ENCODE measurements at regions not wholly inside any gene's neighbourhood (a gene's known extent, or its start where the extent isn't known, plus 50 kb on each side); places are given as distances from the start of the nearest gene placed in this dataset.
"Not testable (repeated sequence)": the region's sequence is repeated elsewhere in the genome, so short reads cannot be mapped to it uniquely, and the experiment has no call there.

GRCh38 chrX:3550871-3551270, 162.6 kb downstream of the PRKX start:
- DNase-seq (ENCODE audit: low read depth): no peak

- no peak for DNase-seq (ENCODE audit: low read depth)
These were observed 163.2 kb downstream of the PRKX start for GRCh38 chrX:3550160-3550751.

- peak; percentile 50 for DNase-seq (ENCODE audit: low read depth)
These were observed 164.0 kb downstream of the PRKX start for GRCh38 chrX:3549411-3549911.

- DNase-seq (ENCODE audit: low read depth): peak; percentile 78
These were observed 164.6 kb downstream of the PRKX start for GRCh38 chrX:3548765-3549391.

GRCh38 chrX:3545901-3546300, 167.5 kb downstream of the PRKX start:
- DNase-seq (ENCODE audit: low read depth): no peak

GRCh38 chrX:3541336-3541735, 172.1 kb downstream of the PRKX start:
- DNase-seq (ENCODE audit: low read depth): no peak

GRCh38 chrX:3540105-3540504, 173.3 kb downstream of the PRKX start:
- DNase-seq (ENCODE audit: low read depth): no peak

GRCh38 chrX:3532581-3533085, 180.8 kb downstream of the PRKX start:
- DNase-seq (ENCODE audit: low read depth): no peak

GRCh38 chrX:3531435-3531834, 182.0 kb downstream of the PRKX start:
- DNase-seq (ENCODE audit: low read depth): not testable (repeated sequence)

GRCh38 chrX:3529466-3530010, 183.1 kb upstream of the MXRA5 start:
- DNase-seq (ENCODE audit: low read depth): no peak

- DNase-seq (ENCODE audit: low read depth): no peak
These were observed 181.4 kb upstream of the MXRA5 start for GRCh38 chrX:3527811-3528210.

- DNase-seq (ENCODE audit: low read depth): no peak
These were observed 180.7 kb upstream of the MXRA5 start for GRCh38 chrX:3527166-3527565.

- no peak for DNase-seq (ENCODE audit: low read depth)
These were observed 180.3 kb upstream of the MXRA5 start for GRCh38 chrX:3526731-3527130.

GRCh38 chrX:3526071-3526470, 179.6 kb upstream of the MXRA5 start:
- DNase-seq (ENCODE audit: low read depth): no peak

- DNase-seq (ENCODE audit: low read depth): peak; percentile 76
These were observed 175.7 kb upstream of the MXRA5 start for GRCh38 chrX:3522101-3522650.

- no peak for DNase-seq (ENCODE audit: low read depth)
These were observed 174.9 kb upstream of the MXRA5 start for GRCh38 chrX:3521396-3521795.

- DNase-seq (ENCODE audit: low read depth): no peak
These were observed 174.5 kb upstream of the MXRA5 start for GRCh38 chrX:3520982-3521381.

GRCh38 chrX:3520458-3520857, 174.0 kb upstream of the MXRA5 start:
- DNase-seq (ENCODE audit: low read depth): no peak

- DNase-seq (ENCODE audit: low read depth): peak; percentile 56
These were observed 172.9 kb upstream of the MXRA5 start for GRCh38 chrX:3519384-3519783.

- DNase-seq (ENCODE audit: low read depth): peak; percentile 97
These were observed 172.4 kb upstream of the MXRA5 start for GRCh38 chrX:3518870-3519269.

- DNase-seq (ENCODE audit: low read depth): no peak
These were observed 169.6 kb upstream of the MXRA5 start for GRCh38 chrX:3516051-3516541.

GRCh38 chrX:3514996-3515395, 168.5 kb upstream of the MXRA5 start:
- DNase-seq (ENCODE audit: low read depth): no peak

GRCh38 chrX:3512150-3512549, 165.7 kb upstream of the MXRA5 start:
- DNase-seq (ENCODE audit: low read depth): not testable (repeated sequence)
